H1 (cell line): ENCODE measurements at regions not wholly inside any gene's neighbourhood (a gene's known extent, or its start where the extent isn't known, plus 50 kb on each side); places are given as distances from the start of the nearest gene placed in this dataset.
"Not testable (repeated sequence)": the region's sequence is repeated elsewhere in the genome, so short reads cannot be mapped to it uniquely, and the experiment has no call there.

Experiments used
- CTCF ChIA-PET: fragments of 300-600 bp; sonication (Branson Sonifier 250); formaldehyde crosslinking; loops from one replicate; lab custom pipeline; 2021; ENCODE audit not compliant: partially characterized antibody; lab: Charles Lee
- POLR2A ChIA-PET: fragments of 300-600 bp; sonication (Branson Sonifier 250); formaldehyde crosslinking; loops from one replicate; lab custom pipeline; 2021; ENCODE audit warnings: inconsistent platforms; ENCODE audit not compliant: partially characterized antibody; lab: Charles Lee
- DNase-seq, 2 experiments: peaks; one replicate each; pipeline versions ENCODE4 v3.0.0 to v3.0.0-alpha.2; 2010 to 2022; ENCODE audit warnings: low spot score in 2 of 2, low read depth in 1 of 2, mixed read lengths in 1 of 2
- FAIRE-seq: peaks from 2 replicates; lab custom pipeline; 2011; peaks lifted over from hg19 to GRCh38; lab: Jason Lieb, UNC
- H2AFZ ChIP-seq: 2 replicates; pipeline ENCODE4 v1.8.1; 2012; ENCODE audit warnings: low read length, inconsistent platforms
- H2AK5ac ChIP-seq: 2 replicates; pipeline ENCODE4 v1.6.1; 2013; ENCODE audit warnings: low read depth, low read length
- H2BK120ac ChIP-seq: replicated peaks from 2 replicates; pipeline ENCODE3; 2013; ENCODE audit warnings: low read depth, low read length, inconsistent platforms
- H2BK12ac ChIP-seq: 2 replicates; pipeline ENCODE4 v1.6.1; 2013; ENCODE audit warnings: low read depth, low read length
- H2BK15ac ChIP-seq: 2 replicates; pipeline ENCODE4 v1.6.1; 2013; ENCODE audit warnings: low read length
- H2BK20ac ChIP-seq: 2 replicates; pipeline ENCODE4 v1.6.1; 2013; ENCODE audit warnings: low read length
- H2BK5ac ChIP-seq: 2 replicates; pipeline ENCODE4 v1.6.1; 2013; ENCODE audit warnings: low read depth, low read length
- H3K14ac ChIP-seq: 2 replicates; pipeline ENCODE4 v1.6.1; 2013; ENCODE audit warnings: inconsistent platforms; ENCODE audit not compliant: insufficient read length
- H3K18ac ChIP-seq: 2 replicates; pipeline ENCODE4 v1.6.1; 2013; ENCODE audit warnings: low read length; ENCODE audit errors: extremely low read depth
- H3K23ac ChIP-seq: 2 replicates; pipeline ENCODE4 v1.6.1; 2013; ENCODE audit warnings: inconsistent platforms; ENCODE audit not compliant: insufficient read length
- H3K23me2 ChIP-seq: 2 replicates; pipeline ENCODE4 v1.6.1; 2013; ENCODE audit warnings: low read depth, low read length
- H3K27ac ChIP-seq: 2 replicates; pipeline ENCODE4 v1.6.1; 2011; ENCODE audit warnings: low read depth, low read length, inconsistent platforms
- H3K27me3 ChIP-seq, 4 experiments: replicated peaks in 1 of 4; 1 replicate in 1 of 4; 2 replicates in 3 of 4; pipeline versions ENCODE4 v1.6.1 to v1.8.1; 2011 to 2013; ENCODE audit warnings: low read length in 3 of 4, mild to moderate bottlenecking in 3 of 4, inconsistent platforms in 2 of 4, mixed read lengths in 2 of 4, moderate library complexity in 1 of 4; ENCODE audit not compliant: control insufficient read depth in 3 of 4, insufficient read depth in 3 of 4; ENCODE audit errors: extremely low read depth in 1 of 4
- H3K36me3 ChIP-seq, 4 experiments: 2 replicates each; pipeline versions ENCODE4 v1.6.1 to v1.8.1; 2011 to 2013; ENCODE audit warnings: mild to moderate bottlenecking in 4 of 4, low read length in 3 of 4, moderate library complexity in 2 of 4, control low read depth in 1 of 4, inconsistent platforms in 1 of 4; ENCODE audit not compliant: insufficient read depth in 4 of 4, control insufficient read depth in 2 of 4
- H3K4ac ChIP-seq: replicated peaks from 2 replicates; pipeline ENCODE3; 2013; ENCODE audit warnings: low read length, low read depth, mixed read lengths, inconsistent platforms; ENCODE audit not compliant: insufficient read length
- H3K4me1 ChIP-seq, 4 experiments: replicated peaks in 1 of 4; 1 replicate in 1 of 4; 2 replicates in 3 of 4; pipeline versions ENCODE4 v1.6.1 to v1.8.1; 2011 to 2013; ENCODE audit warnings: low read length in 3 of 4, inconsistent platforms in 2 of 4, mixed read lengths in 1 of 4; ENCODE audit not compliant: insufficient read depth in 4 of 4, control insufficient read depth in 3 of 4
- H3K4me2 ChIP-seq, 2 experiments: 2 replicates each; pipeline versions ENCODE4 v1.6.1 to v1.8.1; 2011 to 2013; ENCODE audit warnings: low read depth in 2 of 2, low read length in 2 of 2, control low read depth in 1 of 2, inconsistent platforms in 1 of 2, mild to moderate bottlenecking in 1 of 2; ENCODE audit not compliant: insufficient read depth in 1 of 2
- H3K4me3 ChIP-seq, 4 experiments: fragments of 200-600, 300-600 bp in 1 of 4; sonication (generic), shearing (Covaris generic), sonication (Bioruptor Twin) in 1 of 4; 2 replicates each; pipeline versions ENCODE4 v1.5.1 to v1.8.1; 2011 to 2016; ENCODE audit warnings: low read length in 4 of 4, low read depth in 3 of 4, control low read depth in 2 of 4, inconsistent platforms in 2 of 4, mild to moderate bottlenecking in 2 of 4, mixed read lengths in 1 of 4, moderate library complexity in 1 of 4; ENCODE audit not compliant: insufficient read depth in 2 of 4; ENCODE audit errors: extremely low read depth in 1 of 4
- H3K56ac ChIP-seq: replicated peaks from 2 replicates; pipeline ENCODE3; 2013; ENCODE audit warnings: low read depth, mild to moderate bottlenecking, mixed read lengths, low read length, inconsistent platforms; ENCODE audit not compliant: insufficient read length
- H3K79me1 ChIP-seq: 2 replicates; pipeline ENCODE4 v1.6.1; 2013; ENCODE audit warnings: low read depth, low read length, control low read depth
- H3K79me2 ChIP-seq, 2 experiments: 2 replicates each; pipeline versions ENCODE4 v1.6.1 to v1.8.1; 2012 to 2013; ENCODE audit warnings: low read length in 2 of 2, mild to moderate bottlenecking in 2 of 2, inconsistent platforms in 1 of 2; ENCODE audit not compliant: insufficient read depth in 2 of 2, control insufficient read depth in 1 of 2
- H3K9ac ChIP-seq, 4 experiments: replicated peaks in 1 of 4; 1 replicate in 1 of 4; 2 replicates in 3 of 4; pipeline versions ENCODE4 v1.6.1 to v1.8.1; 2011 to 2013; ENCODE audit warnings: low read depth in 3 of 4, low read length in 3 of 4, control low read depth in 2 of 4, mild to moderate bottlenecking in 2 of 4, moderate library complexity in 2 of 4, inconsistent platforms in 1 of 4; ENCODE audit errors: extremely low read depth in 1 of 4
- H3K9me3 ChIP-seq, 2 experiments: 2 replicates each; pipeline versions ENCODE4 v1.6.1 to v1.8.1; 2012 to 2013; ENCODE audit warnings: mild to moderate bottlenecking in 2 of 2, moderate library complexity in 2 of 2, control low read depth in 1 of 2, inconsistent platforms in 1 of 2, low read depth in 1 of 2, low read length in 1 of 2, mixed read lengths in 1 of 2; ENCODE audit not compliant: insufficient read depth in 2 of 2
- H4K20me1 ChIP-seq, 2 experiments: replicated peaks in 1 of 2; 2 replicates each; pipeline versions ENCODE3 to v1.8.1; 2011 to 2013; ENCODE audit warnings: inconsistent platforms in 2 of 2, low read length in 2 of 2, mild to moderate bottlenecking in 1 of 2; ENCODE audit not compliant: insufficient read depth in 2 of 2, control insufficient read depth in 1 of 2
- H4K5ac ChIP-seq: 2 replicates; pipeline ENCODE4 v1.6.1; 2013; ENCODE audit warnings: low read length, low read depth, mixed read lengths, inconsistent platforms; ENCODE audit not compliant: insufficient read length
- H4K8ac ChIP-seq: 2 replicates; pipeline ENCODE4 v1.8.0; 2013; ENCODE audit warnings: mild to moderate bottlenecking, moderate library complexity, low read length, inconsistent platforms; ENCODE audit not compliant: insufficient read depth; ENCODE audit errors: extremely low read depth
- H4K91ac ChIP-seq: replicated peaks from 2 replicates; pipeline ENCODE3; 2013; ENCODE audit warnings: low read length, mixed read lengths, inconsistent platforms; ENCODE audit not compliant: insufficient read length
- WGBS, 2 experiments: shearing (Covaris generic) in 1 of 2; methylation state at CpG; one replicate each; pipeline versions ENCODE4 v1.1.6 to v1.1.7; 2013 to 2015; ENCODE audit warnings: low lambda C conversion rate in 2 of 2, mixed read lengths in 2 of 2, inconsistent platforms in 1 of 2, low coverage in 1 of 2, missing lambda C conversion rate in 1 of 2; ENCODE audit not compliant: insufficient replicate concordance in 2 of 2, insufficient coverage in 1 of 2, insufficient read length in 1 of 2; ENCODE audit errors: extremely low coverage in 1 of 2, missing lambda C conversion rate in 1 of 2; 5-methylcytosine and 5-hydroxymethylcytosine counted together

GRCh38 chr22:22822553-22822952 lies 65.1 kb upstream of the IGLL5 start:
- POLR2A ChIA-PET = not testable (repeated sequence)

More at GRCh38 chr22:22822553-22822952, 65.1 kb upstream of the IGLL5 start:
- H3K4me1 ChIP-seq, DNase-seq, CTCF ChIA-PET, H3K14ac ChIP-seq, H3K79me1 ChIP-seq, H2AK5ac ChIP-seq, H3K36me3 ChIP-seq, H4K8ac ChIP-seq, H3K79me2 ChIP-seq, H3K4me3 ChIP-seq, H4K91ac ChIP-seq, H3K18ac ChIP-seq, H3K23ac ChIP-seq, H3K4ac ChIP-seq, H2BK15ac ChIP-seq, H3K56ac ChIP-seq, H2BK120ac ChIP-seq, FAIRE-seq, H2BK20ac ChIP-seq, H4K20me1 ChIP-seq, H3K9ac ChIP-seq, H2AFZ ChIP-seq, H2BK5ac ChIP-seq, H3K23me2 ChIP-seq, H4K5ac ChIP-seq, H3K4me2 ChIP-seq, H3K27ac ChIP-seq, H2BK12ac ChIP-seq: not testable (repeated sequence)
- Histone ChIP-seq H3K9me3 (peaks cover 22 to 57% of the 10 kb centered on the region in 2 experiments), H3K27me3 (peaks cover 5 to 31% (median 16%) of the 10 kb centered on the region in 4 experiments; a peak in 6 of 7 replicates)
- 70% methylated on average over 2 of the region's 5 CpGs; no CpG with 5 or more reads in 1 of the 2 experiments for WGBS, 2 experiments
